GM23338 (cell line): ENCODE measurements at regions not wholly inside any gene's neighbourhood (a gene's known extent, or its start where the extent isn't known, plus 50 kb on each side); places are given as distances from the start of the nearest gene placed in this dataset.

Experiments used
- ATAC-seq: fragments of 200-7000 bp; cut with Tn5 transposase; 3 replicates; pipeline ENCODE4 v1.9.1; 2020
- DNase-seq: peaks from one replicate; pipeline ENCODE4 v3.0.0-alpha.2; 2015; ENCODE audit warnings: low spot score
- H2AFZ ChIP-seq: fragments of 200-600 bp; sonication (generic); 2 replicates; pipeline ENCODE4 v1.8.0; 2016; ENCODE audit warnings: antibody characterized with exemption, mild to moderate bottlenecking, moderate library complexity
- H3F3A ChIP-seq: fragments of 200-600 bp; sonication (generic); replicated peaks from 2 replicates; pipeline ENCODE4 v1.8.0; 2017; ENCODE audit warnings: antibody characterized with exemption, mixed run types, low read depth
- H3K27ac ChIP-seq: fragments of 200-600 bp; sonication (generic); 2 replicates; pipeline ENCODE4 v1.6.1; 2016; ENCODE audit warnings: low read depth
- H3K27me3 ChIP-seq: fragments of 200-600 bp; sonication (generic); 2 replicates; pipeline ENCODE4 v1.8.0; 2016; ENCODE audit warnings: mild to moderate bottlenecking, mixed run types, moderate library complexity; ENCODE audit not compliant: insufficient read depth
- H3K36me3 ChIP-seq: fragments of 200-600 bp; sonication (generic); 2 replicates; pipeline ENCODE4 v1.8.0; 2016; ENCODE audit warnings: mild to moderate bottlenecking; ENCODE audit not compliant: insufficient read depth
- H3K4me1 ChIP-seq: fragments of 200-600 bp; sonication (generic); 2 replicates; pipeline ENCODE4 v1.8.0; 2016; ENCODE audit warnings: mild to moderate bottlenecking, moderate library complexity; ENCODE audit not compliant: insufficient read depth
- H3K4me2 ChIP-seq: fragments of 200-600 bp; sonication (generic); 2 replicates; pipeline ENCODE4 v1.7.1; 2017; ENCODE audit warnings: mixed run types
- H3K4me3 ChIP-seq: fragments of 200-600 bp; sonication (generic); 2 replicates; pipeline ENCODE4 v1.6.1; 2016; ENCODE audit warnings: mixed run types
- H3K79me2 ChIP-seq: fragments of 200-600 bp; sonication (generic); replicated peaks from 2 replicates; pipeline ENCODE4 v1.8.0; 2017; ENCODE audit warnings: mild to moderate bottlenecking; ENCODE audit not compliant: insufficient read depth
- H3K9me2 ChIP-seq: fragments of 200-600 bp; sonication (generic); 2 replicates; pipeline ENCODE4 v1.8.0; 2017; ENCODE audit not compliant: insufficient read depth
- H4K20me1 ChIP-seq: fragments of 200-600 bp; sonication (generic); replicated peaks from 2 replicates; pipeline ENCODE4 v1.8.0; 2017; ENCODE audit warnings: mild to moderate bottlenecking; ENCODE audit not compliant: insufficient read depth
- H3K27ac Mint-ChIP-seq: 2 replicates; pipeline ENCODE4 v1.8.0; 2020; ENCODE audit warnings: inconsistent platforms, mild to moderate bottlenecking, moderate library complexity, mixed read lengths
- H3K27me3 Mint-ChIP-seq: 3 replicates; pipeline ENCODE4 v1.8.0; 2022; ENCODE audit warnings: low read depth, mild to moderate bottlenecking, moderate library complexity, mixed read lengths, inconsistent platforms; ENCODE audit not compliant: insufficient read depth, poor library complexity
- H3K36me3 Mint-ChIP-seq: 3 replicates; pipeline ENCODE4 v1.8.0; 2021; ENCODE audit warnings: low read depth, mild to moderate bottlenecking, inconsistent platforms, moderate library complexity, mixed read lengths
- H3K4me1 Mint-ChIP-seq: 3 replicates; pipeline ENCODE4 v1.8.0; 2020; ENCODE audit warnings: mild to moderate bottlenecking, inconsistent platforms, mixed read lengths
- H3K4me3 Mint-ChIP-seq: 3 replicates; pipeline ENCODE4 v1.8.0; 2021; ENCODE audit warnings: moderate library complexity, mild to moderate bottlenecking, inconsistent platforms, mixed read lengths
- H3K9me3 Mint-ChIP-seq: 3 replicates; pipeline ENCODE4 v1.8.0; 2020; ENCODE audit warnings: moderate library complexity, mild to moderate bottlenecking, inconsistent platforms, mixed read lengths
- CREB1 ChIP-seq: fragments of 250-450 bp; sonication (Bioruptor Pico); IDR thresholded peaks from 2 replicates; pipeline ENCODE4 v1.5.0; 2020; ENCODE audit warnings: low read depth, mild to moderate bottlenecking, moderate library complexity
- CTCF ChIP-seq, 2 experiments: fragments of 200-600 bp in 1 of 2; sonication (generic) in 1 of 2; conservative IDR thresholded peaks; 2 replicates each; pipeline versions ENCODE4 v1.5.1 to v1.6.1; 2016 to 2017; ENCODE audit warnings: antibody characterized with exemption in 2 of 2, low read depth in 2 of 2, mild to moderate bottlenecking in 2 of 2, moderate library complexity in 1 of 2
- ETS1 ChIP-seq: IDR thresholded peaks from 2 replicates; pipeline ENCODE4 v1.6.1; 2016; ENCODE audit warnings: antibody characterized with exemption
- EZH2 ChIP-seq: fragments of 200-600 bp; sonication (generic); IDR thresholded peaks from one replicate; pipeline ENCODE4 v1.8.0; 2017; ENCODE audit warnings: antibody characterized with exemption, mild to moderate bottlenecking, low read depth; ENCODE audit not compliant: unreplicated experiment
- EZH2phosphoT487 ChIP-seq: fragments of 200-600 bp; sonication (generic); IDR thresholded peaks from one replicate; pipeline ENCODE4 v1.8.1; 2018; ENCODE audit warnings: antibody characterized with exemption; ENCODE audit not compliant: unreplicated experiment
- JUNB ChIP-seq: IDR thresholded peaks from one replicate; pipeline ENCODE4 v1.6.1; 2016; ENCODE audit warnings: antibody characterized with exemption; ENCODE audit not compliant: unreplicated experiment
- POLR2AphosphoS5 ChIP-seq: IDR thresholded peaks from 2 replicates; pipeline ENCODE4 v1.6.1; 2016; ENCODE audit warnings: antibody characterized with exemption, low read depth
- STAT1 ChIP-seq: IDR thresholded peaks from one replicate; pipeline ENCODE4 v1.6.1; 2016; ENCODE audit warnings: antibody characterized with exemption; ENCODE audit not compliant: unreplicated experiment
- ZNF331 ChIP-seq: fragments of 250-450 bp; sonication (Bioruptor Pico); IDR thresholded peaks from 2 replicates; pipeline ENCODE4 v1.5.0; 2020; ENCODE audit warnings: low read depth, mild to moderate bottlenecking, moderate library complexity
- ZNF462 ChIP-seq: fragments of 250-450 bp; sonication (Bioruptor Pico); IDR thresholded peaks from 2 replicates; pipeline ENCODE4 v1.5.0; 2020; ENCODE audit warnings: mild to moderate bottlenecking, moderate library complexity

GRCh38 chr7:131045526-131045925, 282.1 kb upstream of the MKLN1 start:
- H3K27ac Mint-ChIP-seq, result no peak overlapping the region
- Histone ChIP-seq H3K36me3 (no peaks in the 10 kb centered on the region), H3K4me1 (peaks cover 14% of the 10 kb centered on the region)

GRCh38 chr7:131046246-131046645, 281.4 kb upstream of the MKLN1 start:
- H3K27me3 ChIP-seq, result no peaks in the 10 kb centered on the region
- TF ChIP-seq EZH2phosphoT487 (no peak), STAT1 (no peak), ETS1 (no peak), CTCF (conservative IDR thresholded peaks at IDR 0.05; ENCODE audit: low read depth in 2 of 2) (no peak), JUNB (no peak), ZNF462 (no peak), EZH2 (no peak), POLR2AphosphoS5 (no peak), CREB1 (no peak), ZNF331 (CRISPR knock-in tag) (no peak)
- no peaks in the 10 kb centered on the region for H3K36me3 ChIP-seq
- H3K27ac ChIP-seq, result no peak overlapping the region
- H3F3A ChIP-seq, result no peaks in the 10 kb centered on the region
- H3K9me2 ChIP-seq, result peaks cover 3% of the 10 kb centered on the region; the same call in 1 of the 2 replicates
- no peak overlapping the region for H3K4me2 ChIP-seq
- no peaks in the 10 kb centered on the region for H4K20me1 ChIP-seq
- peaks cover 14% of the 10 kb centered on the region for H3K4me1 ChIP-seq
- peaks cover 48% of the 10 kb centered on the region for H3K36me3 Mint-ChIP-seq
- no peak overlapping the region for H3K4me3 ChIP-seq
- no peak overlapping the region for H2AFZ ChIP-seq
- peaks cover 27% of the 10 kb centered on the region for H3K4me1 Mint-ChIP-seq
- H3K27me3 Mint-ChIP-seq, result peaks cover 5% of the 10 kb centered on the region
- ATAC-seq (no peak), DNase-seq (no peak)
- peaks cover 21% of the 10 kb centered on the region for H3K79me2 ChIP-seq
- H3K27ac Mint-ChIP-seq, result no peak overlapping the region
- H3K4me3 Mint-ChIP-seq, result no peak overlapping the region
- peaks cover 9% of the 10 kb centered on the region for H3K9me3 Mint-ChIP-seq

More at GRCh38 chr7:131045526-131045925, 282.1 kb upstream of the MKLN1 start:
- ATAC-seq, result no peak
- peaks cover 9% of the 10 kb centered on the region for H3K9me3 Mint-ChIP-seq
- Histone ChIP-seq H2AFZ (no peak overlapping the region), H3K9me2 (peaks cover 3% of the 10 kb centered on the region; the same call in 1 of the 2 replicates), H3K4me2 (no peak overlapping the region), H3K4me3 (no peak overlapping the region), H4K20me1 (no peaks in the 10 kb centered on the region), H3K27ac (no peak overlapping the region), H3K79me2 (peaks cover 21% of the 10 kb centered on the region), H3F3A (no peaks in the 10 kb centered on the region), H3K27me3 (no peaks in the 10 kb centered on the region)
- H3K36me3 Mint-ChIP-seq, result peaks cover 46% of the 10 kb centered on the region
- TF ChIP-seq CREB1 (no peak), EZH2phosphoT487 (no peak)
- H3K27me3 Mint-ChIP-seq, result peaks cover 7% of the 10 kb centered on the region
- no peak overlapping the region for H3K4me3 Mint-ChIP-seq
- peaks cover 28% of the 10 kb centered on the region for H3K4me1 Mint-ChIP-seq
- DNase-seq, result no peak
